DOHH2 (cell line): ENCODE measurements at regions not wholly inside any gene's neighbourhood (a gene's known extent, or its start where the extent isn't known, plus 50 kb on each side); places are given as distances from the start of the nearest gene placed in this dataset.

ENCODE experiments used
- H3F3A ChIP-seq: fragments of 200-600 bp; sonication (generic), shearing (Covaris generic); 2 replicates; pipeline ENCODE4 v1.6.0; 2016; ENCODE audit warnings: antibody characterized with exemption, mild to moderate bottlenecking; ENCODE audit not compliant: control insufficient read depth, insufficient read depth
- H3K27ac ChIP-seq: fragments of 200-600 bp; sonication (generic); 2 replicates; pipeline ENCODE4 v1.5.1; 2014; ENCODE audit warnings: low read depth, mild to moderate bottlenecking, low read length, moderate library complexity
- H3K27me3 ChIP-seq: fragments of 200-600 bp; sonication (generic); 2 replicates; pipeline ENCODE4 v1.6.1; 2014; ENCODE audit warnings: mild to moderate bottlenecking, low read length, mixed read lengths; ENCODE audit not compliant: control insufficient read depth
- H3K36me3 ChIP-seq: fragments of 200-600 bp; sonication (generic); 2 replicates; pipeline ENCODE4 v1.6.1; 2014; ENCODE audit warnings: mild to moderate bottlenecking, low read length, moderate library complexity, mixed read lengths; ENCODE audit not compliant: control insufficient read depth
- H3K4me1 ChIP-seq: fragments of 200-600 bp; sonication (generic); 2 replicates; pipeline ENCODE4 v1.6.1; 2014; ENCODE audit warnings: mild to moderate bottlenecking, low read length, mixed read lengths; ENCODE audit not compliant: control insufficient read depth
- H3K4me2 ChIP-seq: fragments of 200-600 bp; sonication (generic); 2 replicates; pipeline ENCODE4 v1.6.0; 2014; ENCODE audit warnings: mild to moderate bottlenecking, low read length, moderate library complexity
- H3K4me3 ChIP-seq: fragments of 200-600 bp; sonication (generic); 2 replicates; pipeline ENCODE4 v1.5.1; 2014; ENCODE audit warnings: mild to moderate bottlenecking, low read length, mixed read lengths
- H3K79me2 ChIP-seq: fragments of 200-600 bp; sonication (generic); 2 replicates; pipeline ENCODE4 v1.6.1; 2014; ENCODE audit warnings: mild to moderate bottlenecking, low read length, mixed read lengths; ENCODE audit not compliant: control insufficient read depth
- H3K9me2 ChIP-seq: fragments of 200-600 bp; sonication (generic); replicated peaks from 2 replicates; pipeline ENCODE4 v1.6.1; 2014; ENCODE audit warnings: mild to moderate bottlenecking, low read length, mixed read lengths; ENCODE audit not compliant: control insufficient read depth
- H3K9me3 ChIP-seq: fragments of 200-600 bp; sonication (generic); 2 replicates; pipeline ENCODE4 v1.6.1; 2014; ENCODE audit warnings: antibody characterized with exemption, low read length, mixed read lengths; ENCODE audit not compliant: control insufficient read depth, insufficient read depth
- H4K20me1 ChIP-seq: fragments of 200-600 bp; sonication (generic); 2 replicates; pipeline ENCODE4 v1.6.0; 2014; ENCODE audit warnings: low read depth, mild to moderate bottlenecking, antibody characterized with exemption, low read length, moderate library complexity; ENCODE audit not compliant: control insufficient read depth, insufficient read depth
- EZH2phosphoT487 ChIP-seq: fragments of 200-600 bp; sonication (generic); IDR thresholded peaks from 2 replicates; pipeline ENCODE4 v1.6.1; 2017; ENCODE audit warnings: borderline replicate concordance, mild to moderate bottlenecking, antibody characterized with exemption, low read length, moderate library complexity, mixed read lengths
- TF ChIP-seq, protein P1 (sequence below): fragments of 200-600 bp; sonication (generic); IDR thresholded peaks from one replicate; pipeline ENCODE4 v1.5.1; 2014; ENCODE audit warnings: antibody characterized with exemption, mild to moderate bottlenecking, low read depth, low read length; ENCODE audit not compliant: poor library complexity, severe bottlenecking

GRCh38 chr10:65377687-65378086 is 1548.1 kb upstream of the LRRTM3 start:
- no peaks in the 10 kb centered on the region for H3K27me3 ChIP-seq
- no peak overlapping the region for H3K27ac ChIP-seq
- no peak overlapping the region for H3K4me3 ChIP-seq
- no peaks in the 10 kb centered on the region for H3K79me2 ChIP-seq
- H3K4me2 ChIP-seq = no peak overlapping the region
- TF ChIP-seq EZH2phosphoT487 = no peak
- TF ChIP-seq, protein P1, sequence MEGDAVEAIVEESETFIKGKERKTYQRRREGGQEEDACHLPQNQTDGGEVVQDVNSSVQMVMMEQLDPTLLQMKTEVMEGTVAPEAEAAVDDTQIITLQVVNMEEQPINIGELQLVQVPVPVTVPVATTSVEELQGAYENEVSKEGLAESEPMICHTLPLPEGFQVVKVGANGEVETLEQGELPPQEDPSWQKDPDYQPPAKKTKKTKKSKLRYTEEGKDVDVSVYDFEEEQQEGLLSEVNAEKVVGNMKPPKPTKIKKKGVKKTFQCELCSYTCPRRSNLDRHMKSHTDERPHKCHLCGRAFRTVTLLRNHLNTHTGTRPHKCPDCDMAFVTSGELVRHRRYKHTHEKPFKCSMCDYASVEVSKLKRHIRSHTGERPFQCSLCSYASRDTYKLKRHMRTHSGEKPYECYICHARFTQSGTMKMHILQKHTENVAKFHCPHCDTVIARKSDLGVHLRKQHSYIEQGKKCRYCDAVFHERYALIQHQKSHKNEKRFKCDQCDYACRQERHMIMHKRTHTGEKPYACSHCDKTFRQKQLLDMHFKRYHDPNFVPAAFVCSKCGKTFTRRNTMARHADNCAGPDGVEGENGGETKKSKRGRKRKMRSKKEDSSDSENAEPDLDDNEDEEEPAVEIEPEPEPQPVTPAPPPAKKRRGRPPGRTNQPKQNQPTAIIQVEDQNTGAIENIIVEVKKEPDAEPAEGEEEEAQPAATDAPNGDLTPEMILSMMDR = no peak
- H4K20me1 ChIP-seq = no peaks in the 10 kb centered on the region
- no peaks in the 10 kb centered on the region for H3K36me3 ChIP-seq
- no peaks in the 10 kb centered on the region for H3K9me3 ChIP-seq
- no peaks in the 10 kb centered on the region for H3K9me2 ChIP-seq
- no peaks in the 10 kb centered on the region for H3F3A ChIP-seq
- H3K4me1 ChIP-seq = no peaks in the 10 kb centered on the region

DNA sequence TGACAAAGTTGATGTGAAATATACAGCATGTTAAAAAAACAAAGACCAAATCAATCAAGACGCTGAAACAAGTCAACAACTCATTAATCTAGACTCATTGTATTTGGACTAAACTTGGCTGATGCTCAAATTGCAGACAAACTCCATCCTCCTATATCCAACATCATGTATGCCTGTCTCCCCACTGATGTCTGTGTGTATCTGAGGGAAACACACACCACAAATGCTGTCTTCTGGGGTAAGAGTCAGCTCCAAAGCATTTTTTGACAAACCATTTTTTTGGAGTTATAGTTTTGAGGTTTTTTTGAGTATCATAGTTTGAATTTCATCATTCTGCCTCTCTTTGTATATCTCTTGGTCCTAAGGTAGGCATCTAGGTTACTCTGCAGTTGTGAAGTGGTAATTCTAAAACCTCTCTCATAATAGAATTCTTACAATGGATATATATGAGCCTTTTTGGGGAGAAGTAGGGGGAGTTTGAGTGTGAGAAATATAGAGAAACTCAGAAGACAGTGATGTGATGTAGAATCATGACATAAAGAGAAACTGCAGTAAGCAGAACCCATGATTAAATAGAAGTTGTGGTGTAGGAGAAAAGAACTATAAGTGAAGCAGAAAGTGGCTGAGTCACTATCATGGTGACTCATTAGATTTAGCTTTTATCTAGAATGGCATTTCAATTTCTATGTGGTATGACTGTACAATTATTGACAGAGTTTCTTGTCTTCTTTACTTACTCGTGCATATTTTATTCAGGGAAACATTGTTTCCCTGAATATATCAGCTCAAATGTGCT is 1531.1 kb upstream of the LRRTM3 start:
- Histone ChIP-seq H3K4me3 (no peak overlapping the region), H3K4me2 (no peak overlapping the region), H3K79me2 (no peaks in the 10 kb centered on the region), H3K4me1 (no peaks in the 10 kb centered on the region), H3F3A (no peaks in the 10 kb centered on the region), H3K27me3 (no peaks in the 10 kb centered on the region), H3K9me3 (no peaks in the 10 kb centered on the region), H3K27ac (no peak overlapping the region), H4K20me1 (no peaks in the 10 kb centered on the region), H3K36me3 (no peaks in the 10 kb centered on the region), H3K9me2 (no peaks in the 10 kb centered on the region)
- TF ChIP-seq, protein P1 = no peak
- TF ChIP-seq EZH2phosphoT487 = no peak

- TF ChIP-seq EZH2phosphoT487 = no peak
- TF ChIP-seq, protein P1 = no peak
- Histone ChIP-seq H3K27ac (no peak overlapping the region), H3K4me1 (no peaks in the 10 kb centered on the region), H3F3A (no peaks in the 10 kb centered on the region), H4K20me1 (no peaks in the 10 kb centered on the region), H3K9me3 (no peaks in the 10 kb centered on the region), H3K9me2 (no peaks in the 10 kb centered on the region), H3K27me3 (no peaks in the 10 kb centered on the region), H3K36me3 (no peaks in the 10 kb centered on the region), H3K79me2 (no peaks in the 10 kb centered on the region), H3K4me3 (no peak overlapping the region), H3K4me2 (no peak overlapping the region)
Observed at GRCh38 chr10:65395631-65396030, 1530.2 kb upstream of the LRRTM3 start.
